Heart left ventricle (tissue), 13 donors: ENCODE measurements at regions not wholly inside any gene's neighbourhood (a gene's known extent, or its start where the extent isn't known, plus 50 kb on each side); places are given as distances from the start of the nearest gene placed in this dataset.

Experiments
- CTCF ChIP-seq, 12 donors: fragments of 200-600 bp; sonication (generic) in 4 of 12; IDR thresholded peaks; one replicate each; pipeline versions ENCODE4 v1.5.0 to v1.8.0; 2018 to 2022; ENCODE audit warnings: antibody characterized with exemption in 12 of 12, mild to moderate bottlenecking in 5 of 12
- POLR2A ChIP-seq, 2 donors: fragments of 450-650 bp; IDR thresholded peaks; one replicate each; pipeline ENCODE4 v1.6.1; 2017; ENCODE audit warnings: antibody characterized with exemption in 2 of 2, mild to moderate bottlenecking in 2 of 2, moderate library complexity in 2 of 2
- donor health status: ischemic (EF 13 %, LVEDD 7.1; RV severe dilation, severe dysfunction).
- donor health status: DM: no; HTN: yes; CAD: no.
- donor health status: DM: no; HTN: no; CAD: no.
- donor health status: ischemic (EF 25% LVEDD 6.9; RV normal size, moderate dysfunction).
- donor health status: ischemic (EF 25% LVEDD 5.7; RV mildly dilated, moderate dysfunction).
- donor health status: ischemic (EF 35%, LVEDD 5.7; RV mildly dilated, moderate dysfunction).
- donor health status: nonischemic (EF 11% LVEDD 7.7; RV severe dilation, severe dysfunction).
- donor health status: DM: yes; HTN: yes; CAD: no.
- donor health status: PGD.
- donor health status: ischemic (EF 29% LVEDD 5.4; RV normal size, mild dysfunction).
- donor health status: nonischemic (EF 23%, LVEDD 6.1; RV moderate dilation, normal function).

DNA sequence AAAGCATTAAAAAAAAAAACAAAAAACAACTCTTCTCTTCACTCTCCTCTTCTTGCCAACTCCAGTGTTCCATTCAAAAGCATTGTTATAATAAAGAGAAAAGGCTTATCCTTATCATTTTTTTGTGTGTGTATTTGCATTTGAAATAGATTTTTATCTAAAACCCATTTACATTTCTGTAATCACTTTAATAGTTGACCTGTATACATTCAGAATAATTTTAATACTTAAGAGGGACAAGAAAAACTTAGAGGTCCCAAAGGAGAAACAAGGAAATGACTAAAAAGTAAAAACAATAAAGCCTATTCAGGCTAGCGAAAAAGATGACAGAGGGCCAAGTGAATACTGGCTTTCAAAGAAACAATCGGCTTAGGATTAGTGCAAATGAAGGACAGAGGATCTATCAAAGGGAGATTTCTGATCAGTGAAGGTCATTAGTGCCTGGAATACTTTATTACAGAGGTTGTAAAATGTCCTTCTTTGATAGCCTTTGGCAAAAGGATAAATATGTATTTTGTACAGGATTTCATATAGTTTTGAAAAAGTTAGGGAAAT is 808.3 kb downstream of the RPA4 start:
- TF ChIP-seq CTCF (IDR thresholded peaks at IDR 0.05) (no peak), POLR2A (IDR thresholded peaks at IDR 0.05) (no peak)
